HUES6 (cell line): ENCODE measurements at regions not wholly inside any gene's neighbourhood (a gene's known extent, or its start where the extent isn't known, plus 50 kb on each side); places are given as distances from the start of the nearest gene placed in this dataset.

Experiments
- H3K27ac ChIP-seq: 2 replicates; pipeline ENCODE4 v1.7.0; 2013; ENCODE audit warnings: low read depth, mild to moderate bottlenecking, low read length, inconsistent platforms
- H3K27me3 ChIP-seq: 2 replicates; pipeline ENCODE4 v1.6.1; 2013; ENCODE audit warnings: low read length; ENCODE audit not compliant: control insufficient read depth, insufficient read depth
- H3K36me3 ChIP-seq: 2 replicates; pipeline ENCODE4 v1.6.1; 2013; ENCODE audit warnings: low read length; ENCODE audit not compliant: control insufficient read depth, insufficient read depth
- H3K4me1 ChIP-seq: 2 replicates; pipeline ENCODE4 v1.6.1; 2013; ENCODE audit warnings: low read length; ENCODE audit not compliant: control insufficient read depth, insufficient read depth
- H3K4me3 ChIP-seq: 2 replicates; pipeline ENCODE4 v1.5.1; 2013; ENCODE audit warnings: low read depth, low read length
- H3K9ac ChIP-seq: one replicate; pipeline ENCODE4 v1.6.1; 2013; ENCODE audit warnings: mild to moderate bottlenecking, low read length
- H3K9me3 ChIP-seq: 2 replicates; pipeline ENCODE4 v1.6.1; 2013; ENCODE audit warnings: low read depth, low read length; ENCODE audit not compliant: control insufficient read depth, insufficient read depth

GRCh38 chr10:131804551-131805295 lies 96.1 kb upstream of the PPP2R2D start:
- Histone ChIP-seq H3K9ac (no peak overlapping the region), H3K36me3 (no peaks in the 10 kb centered on the region), H3K27ac (no peak overlapping the region), H3K4me1 (peaks cover 22% of the 10 kb centered on the region), H3K4me3 (no peak overlapping the region), H3K27me3 (no peaks in the 10 kb centered on the region), H3K9me3 (peaks cover 2% of the 10 kb centered on the region)

GRCh38 chr10:131805696-131806095 lies 95.1 kb upstream of the PPP2R2D start:
- Histone ChIP-seq H3K27me3 (no peaks in the 10 kb centered on the region), H3K4me1 (peaks cover 22% of the 10 kb centered on the region), H3K4me3 (no peak overlapping the region), H3K27ac (no peak overlapping the region), H3K36me3 (no peaks in the 10 kb centered on the region), H3K9ac (no peak overlapping the region), H3K9me3 (no peaks in the 10 kb centered on the region)

- Histone ChIP-seq H3K9ac (no peak overlapping the region), H3K4me3 (no peak overlapping the region), H3K27me3 (no peaks in the 10 kb centered on the region), H3K27ac (no peak overlapping the region), H3K9me3 (no peaks in the 10 kb centered on the region), H3K4me1 (peaks cover 22% of the 10 kb centered on the region), H3K36me3 (no peaks in the 10 kb centered on the region)
Measured at GRCh38 chr10:131806146-131806545, 94.7 kb upstream of the PPP2R2D start.

GRCh38 chr10:131806646-131807317 lies 94.0 kb upstream of the PPP2R2D start:
- Histone ChIP-seq H3K36me3 (no peaks in the 10 kb centered on the region), H3K9me3 (no peaks in the 10 kb centered on the region), H3K27me3 (no peaks in the 10 kb centered on the region), H3K9ac (no peak overlapping the region), H3K27ac (no peak overlapping the region), H3K4me1 (peaks cover 22% of the 10 kb centered on the region), H3K4me3 (no peak overlapping the region)

DNA sequence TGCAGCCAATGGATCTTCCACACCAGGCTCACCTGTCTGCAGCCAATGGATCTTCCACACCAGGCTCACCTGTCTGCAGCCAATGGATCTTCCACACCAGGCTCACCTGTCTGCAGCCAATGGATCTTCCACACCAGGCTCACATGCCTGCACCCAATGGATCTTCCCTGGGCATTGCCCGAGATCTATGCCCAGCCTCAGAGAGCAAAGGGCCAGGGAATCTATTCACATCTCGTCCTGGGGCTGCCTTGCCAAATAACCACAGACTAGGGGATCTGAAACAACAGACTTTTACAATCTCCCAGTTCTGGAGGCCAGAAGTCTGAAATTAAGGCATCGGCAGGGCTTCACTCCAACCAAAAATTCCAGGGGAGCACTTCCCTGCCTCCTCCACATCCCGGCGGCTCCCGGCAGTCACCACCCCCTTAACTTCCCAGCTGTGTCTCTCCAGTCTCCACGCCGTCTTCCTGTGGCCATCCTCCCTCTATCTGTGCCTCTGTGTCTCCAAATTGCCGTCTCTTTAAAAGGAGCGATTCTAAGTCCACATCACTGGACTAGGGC lies 92.4 kb upstream of the PPP2R2D start:
- H3K9ac ChIP-seq = no peak overlapping the region
- no peaks in the 10 kb centered on the region for H3K36me3 ChIP-seq
- peaks cover 22% of the 10 kb centered on the region for H3K4me1 ChIP-seq
- 0 out of 2 replicates have a peak, but pooled peaks cover 3% of the 10 kb centered on the region for H3K9me3 ChIP-seq
- no peaks in the 10 kb centered on the region for H3K27me3 ChIP-seq
- no peak overlapping the region for H3K4me3 ChIP-seq
- no peak overlapping the region for H3K27ac ChIP-seq

GRCh38 chr10:131810036-131810804 lies 90.6 kb upstream of the PPP2R2D start:
- H3K4me3 ChIP-seq = no peak overlapping the region
- H3K36me3 ChIP-seq = no peaks in the 10 kb centered on the region
- H3K9ac ChIP-seq = no peak overlapping the region
- H3K27me3 ChIP-seq = no peaks in the 10 kb centered on the region
- 0 out of 2 replicates have a peak, but pooled peaks cover 3% of the 10 kb centered on the region for H3K9me3 ChIP-seq
- no peak overlapping the region for H3K27ac ChIP-seq
- peaks cover 21% of the 10 kb centered on the region for H3K4me1 ChIP-seq

- no peak overlapping the region for H3K27ac ChIP-seq
- no peaks in the 10 kb centered on the region for H3K36me3 ChIP-seq
- H3K27me3 ChIP-seq = no peaks in the 10 kb centered on the region
- H3K9me3 ChIP-seq = 0 out of 2 replicates have a peak, but pooled peaks cover 3% of the 10 kb centered on the region
- H3K9ac ChIP-seq = no peak overlapping the region
- H3K4me3 ChIP-seq = no peak overlapping the region
- peaks cover 13% of the 10 kb centered on the region for H3K4me1 ChIP-seq
Measured at GRCh38 chr10:131810805-131811629, 89.8 kb upstream of the PPP2R2D start.

DNA sequence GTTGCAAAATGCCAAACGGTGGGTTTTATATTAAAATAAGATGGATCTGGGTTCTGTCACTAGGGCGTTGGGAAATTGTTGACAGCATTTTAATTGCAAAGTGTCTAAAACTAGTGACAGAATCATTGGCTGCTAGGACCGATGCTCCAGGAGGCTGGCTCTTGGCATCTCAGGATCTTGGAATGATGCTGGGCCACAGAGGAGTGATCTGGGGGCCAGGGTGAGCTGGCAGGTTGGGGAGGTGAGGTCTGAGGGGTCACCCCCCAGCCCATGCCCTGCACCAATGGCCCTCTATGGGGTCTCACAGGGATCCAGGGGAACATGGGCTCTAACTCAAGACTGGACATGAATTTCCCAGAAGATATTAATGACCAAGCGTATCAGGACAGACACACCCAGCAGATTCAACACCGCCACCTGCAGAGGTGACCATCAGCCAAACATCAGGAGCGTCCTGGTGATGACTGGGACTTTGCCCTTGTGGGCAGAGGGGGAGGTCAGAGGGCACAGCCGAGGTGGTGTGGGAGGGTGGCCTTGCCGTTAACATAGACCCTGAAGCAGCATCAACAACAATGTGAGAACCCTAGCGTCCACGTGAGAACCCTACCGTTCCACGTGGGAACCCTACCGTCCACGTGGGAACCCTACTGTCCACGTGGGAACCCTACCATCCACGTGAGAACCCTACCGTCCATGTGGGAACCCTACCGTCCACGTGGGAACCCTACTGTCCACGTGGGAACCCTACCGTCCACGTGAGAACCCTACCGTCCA lies 89.0 kb upstream of the PPP2R2D start:
- no peak overlapping the region for H3K27ac ChIP-seq
- no peaks in the 10 kb centered on the region for H3K27me3 ChIP-seq
- no peak overlapping the region for H3K4me3 ChIP-seq
- peaks cover 6% of the 10 kb centered on the region; the same call in 1 of the 2 replicates for H3K4me1 ChIP-seq
- H3K9me3 ChIP-seq = 0 out of 2 replicates have a peak, but pooled peaks cover 3% of the 10 kb centered on the region
- H3K36me3 ChIP-seq = no peaks in the 10 kb centered on the region
- H3K9ac ChIP-seq = no peak overlapping the region

DNA sequence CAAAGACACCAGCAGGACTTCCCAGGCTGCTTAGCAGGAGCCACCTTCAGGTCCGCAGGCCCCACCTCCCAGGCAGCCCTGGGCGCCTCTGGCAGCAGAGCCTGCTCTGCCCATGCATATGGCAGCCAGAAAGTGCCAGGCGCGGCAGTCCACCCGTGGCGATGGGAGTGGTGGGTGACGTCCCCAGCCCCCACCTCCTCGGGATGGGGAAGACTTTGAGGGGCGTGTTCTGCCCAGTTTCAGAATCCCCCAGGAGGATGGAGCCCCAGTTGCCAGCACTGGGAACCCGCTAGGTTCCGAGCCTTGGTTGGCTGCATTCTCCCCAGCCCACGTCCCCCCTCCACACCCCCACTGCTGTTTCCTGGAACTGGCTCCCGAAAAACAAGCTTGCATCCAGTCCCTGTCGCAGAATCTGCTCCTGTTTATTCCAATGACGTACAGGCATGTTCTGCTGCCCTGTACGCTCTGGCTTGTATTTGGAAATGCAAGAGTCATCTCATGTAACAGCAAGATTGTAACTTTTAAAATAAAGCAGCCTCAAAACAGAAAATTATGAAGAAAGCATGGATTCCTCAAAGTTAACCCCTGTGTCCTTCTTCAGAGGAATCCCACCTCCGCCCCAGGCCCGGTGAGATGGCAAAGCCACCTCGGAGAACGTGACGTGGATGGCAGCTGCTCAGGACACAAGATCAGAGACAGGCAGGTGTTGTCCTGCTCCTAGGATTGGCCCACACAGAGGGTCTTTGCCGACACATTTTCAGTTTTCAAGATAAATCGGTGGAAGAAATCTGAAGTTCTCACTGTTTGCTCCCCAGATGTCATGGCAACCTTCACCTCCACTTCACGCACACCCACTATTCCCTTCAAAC lies 87.8 kb upstream of the PPP2R2D start:
- Histone ChIP-seq H3K9me3 (0 out of 2 replicates have a peak, but pooled peaks cover 3% of the 10 kb centered on the region), H3K4me1 (peaks cover 5% of the 10 kb centered on the region; the same call in 1 of the 2 replicates), H3K36me3 (no peaks in the 10 kb centered on the region), H3K27me3 (0 out of 2 replicates have a peak, but pooled peaks cover 5% of the 10 kb centered on the region), H3K4me3 (no peak overlapping the region), H3K27ac (no peak overlapping the region), H3K9ac (no peak overlapping the region)
